ENCODE measurements at regions not wholly inside any gene's neighbourhood (a gene's known extent, or its start where the extent isn't known, plus 50 kb on each side); places are given as distances from the start of the nearest gene placed in this dataset.

DNA sequence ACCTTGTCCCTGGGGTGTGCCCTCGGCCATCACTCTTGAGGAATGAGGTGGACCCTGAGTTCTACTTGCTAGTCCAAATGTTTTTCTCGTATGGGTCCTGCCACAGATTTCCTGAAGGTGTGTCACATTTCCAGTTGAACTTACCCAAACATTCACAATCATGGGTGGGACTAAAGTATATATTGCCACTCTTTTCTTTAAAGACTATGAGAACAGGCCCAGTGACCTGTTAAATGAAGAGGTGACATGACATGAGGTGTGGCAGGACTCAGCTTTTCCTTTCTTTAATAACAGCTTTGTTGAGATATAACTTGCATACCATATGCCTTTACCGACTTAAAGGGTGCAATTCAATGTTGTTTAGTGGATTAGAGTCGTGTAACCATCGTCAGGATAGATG lies 177.2 kb upstream of the EXOC2 start:
- H3K4me3 ChIP-seq: no peak overlapping the region
- H3K36me3 ChIP-seq: no peaks in the 10 kb centered on the region
- H3K9me3 ChIP-seq: no peaks in the 10 kb centered on the region
- TF ChIP-seq EP300 (IDR thresholded peaks at IDR 0.05): no peak
- no peak for TF ChIP-seq POLR2A (IDR thresholded peaks at IDR 0.05)
- TF ChIP-seq, protein P1, sequence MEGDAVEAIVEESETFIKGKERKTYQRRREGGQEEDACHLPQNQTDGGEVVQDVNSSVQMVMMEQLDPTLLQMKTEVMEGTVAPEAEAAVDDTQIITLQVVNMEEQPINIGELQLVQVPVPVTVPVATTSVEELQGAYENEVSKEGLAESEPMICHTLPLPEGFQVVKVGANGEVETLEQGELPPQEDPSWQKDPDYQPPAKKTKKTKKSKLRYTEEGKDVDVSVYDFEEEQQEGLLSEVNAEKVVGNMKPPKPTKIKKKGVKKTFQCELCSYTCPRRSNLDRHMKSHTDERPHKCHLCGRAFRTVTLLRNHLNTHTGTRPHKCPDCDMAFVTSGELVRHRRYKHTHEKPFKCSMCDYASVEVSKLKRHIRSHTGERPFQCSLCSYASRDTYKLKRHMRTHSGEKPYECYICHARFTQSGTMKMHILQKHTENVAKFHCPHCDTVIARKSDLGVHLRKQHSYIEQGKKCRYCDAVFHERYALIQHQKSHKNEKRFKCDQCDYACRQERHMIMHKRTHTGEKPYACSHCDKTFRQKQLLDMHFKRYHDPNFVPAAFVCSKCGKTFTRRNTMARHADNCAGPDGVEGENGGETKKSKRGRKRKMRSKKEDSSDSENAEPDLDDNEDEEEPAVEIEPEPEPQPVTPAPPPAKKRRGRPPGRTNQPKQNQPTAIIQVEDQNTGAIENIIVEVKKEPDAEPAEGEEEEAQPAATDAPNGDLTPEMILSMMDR (IDR thresholded peaks at IDR 0.05): no peak
- TF ChIP-seq POLR2AphosphoS5 (IDR thresholded peaks at IDR 0.05): no peak
- H3K4me1 ChIP-seq: no peaks in the 10 kb centered on the region
- ATAC-seq: no peak
- no peaks in the 10 kb centered on the region for H3K27me3 ChIP-seq
- WGBS, 2 donors (ENCODE audit: low coverage in 1 of 2): 73 to 83% methylated on average over 4 to 5 of the region's 5 CpGs
- H3K27ac ChIP-seq: no peak overlapping the region

DNA sequence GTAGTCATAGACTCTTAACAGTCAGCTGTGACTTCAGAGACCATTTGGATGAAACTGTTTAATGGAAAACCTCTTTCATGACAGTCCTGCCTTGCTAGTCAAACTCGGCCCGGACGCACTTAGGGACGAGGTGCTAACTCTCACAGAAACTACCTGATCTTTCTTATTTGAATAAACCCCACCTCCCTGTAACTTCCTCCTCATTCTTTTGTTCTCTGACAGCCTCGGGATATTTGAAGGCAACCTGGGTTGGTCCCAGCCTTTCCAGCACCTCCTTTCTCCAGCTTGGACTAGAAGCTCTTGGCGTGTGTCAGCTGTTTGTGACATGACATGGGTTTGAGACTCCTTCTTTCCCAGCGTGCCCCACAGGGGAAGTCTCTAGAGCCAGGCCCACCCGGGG lies 175.3 kb upstream of the EXOC2 start:
- no peak for ATAC-seq
- WGBS, 2 donors (ENCODE audit: low coverage in 1 of 2): 93 to 97% methylated on average over 5 to 6 of the region's 8 CpGs

DNA sequence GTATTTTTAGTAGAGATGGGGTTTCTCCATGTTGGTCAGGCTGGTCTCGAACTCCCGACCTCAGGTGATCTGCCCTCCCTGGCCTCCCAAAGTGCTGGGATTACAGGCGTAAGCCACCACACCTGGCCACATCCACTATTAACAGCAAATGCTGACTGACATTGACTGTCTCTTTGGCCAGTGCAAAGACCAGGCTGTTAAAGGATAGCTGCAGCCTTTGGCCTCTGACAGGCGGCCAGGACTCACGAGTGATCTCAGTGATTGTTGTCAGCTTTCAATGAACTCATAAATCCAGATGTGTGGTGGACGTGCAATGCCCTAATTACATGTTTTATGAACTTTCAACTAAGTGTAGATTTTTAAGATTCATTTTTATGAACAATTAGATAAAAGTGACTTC lies 174.4 kb upstream of the EXOC2 start:
- Histone ChIP-seq H3K27me3 (peaks cover 3% of the 10 kb centered on the region), H3K27ac (no peak overlapping the region), H3K36me3 (no peaks in the 10 kb centered on the region), H3K9me3 (no peaks in the 10 kb centered on the region), H3K4me3 (no peak overlapping the region), H3K4me1 (no peaks in the 10 kb centered on the region)
- TF ChIP-seq, protein P1 (IDR thresholded peaks at IDR 0.05): no peak
- TF ChIP-seq POLR2A (IDR thresholded peaks at IDR 0.05): no peak
- TF ChIP-seq POLR2AphosphoS5 (IDR thresholded peaks at IDR 0.05): no peak
- no peak for TF ChIP-seq EP300 (IDR thresholded peaks at IDR 0.05)
- WGBS, 2 donors (ENCODE audit: low coverage in 1 of 2): 84 to 86% methylated on average over 1 to 6 of the region's 6 CpGs
- no peak for ATAC-seq

More for the DNA sequence above, 175.3 kb upstream of the EXOC2 start:
- TF ChIP-seq, protein P1 (IDR thresholded peaks at IDR 0.05): no peak
- no peak for TF ChIP-seq POLR2AphosphoS5 (IDR thresholded peaks at IDR 0.05)
- TF ChIP-seq EP300 (IDR thresholded peaks at IDR 0.05): no peak
- no peak for TF ChIP-seq POLR2A (IDR thresholded peaks at IDR 0.05)
- Histone ChIP-seq H3K27ac (no peak overlapping the region), H3K36me3 (no peaks in the 10 kb centered on the region), H3K4me3 (no peak overlapping the region), H3K27me3 (peaks cover under 1% of the 10 kb centered on the region), H3K9me3 (no peaks in the 10 kb centered on the region), H3K4me1 (no peaks in the 10 kb centered on the region)

DNA sequence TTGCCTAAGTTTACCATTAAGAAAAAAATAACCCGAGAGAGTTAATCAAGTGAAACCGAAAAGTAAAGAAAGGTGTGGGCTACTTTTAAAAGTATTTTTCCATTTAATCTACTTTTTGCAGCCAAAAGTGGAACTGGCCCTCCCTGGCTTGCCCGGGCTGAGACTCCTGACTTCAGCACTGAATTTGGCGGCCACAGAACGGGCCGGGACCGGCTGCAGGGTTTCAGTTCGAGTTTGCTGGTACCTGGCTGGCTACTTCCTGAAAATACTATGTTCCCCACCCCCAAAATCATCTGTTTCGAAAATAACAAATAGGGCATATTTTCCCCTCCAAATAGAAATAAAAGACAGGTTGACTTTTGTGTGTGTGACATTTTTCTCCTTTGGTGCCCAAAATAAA lies 173.4 kb upstream of the EXOC2 start:
- no peak for ATAC-seq
- H3K36me3 ChIP-seq: no peaks in the 10 kb centered on the region
- no peak overlapping the region for H3K4me3 ChIP-seq
- peaks cover 3% of the 10 kb centered on the region for H3K27me3 ChIP-seq
- TF ChIP-seq POLR2A (IDR thresholded peaks at IDR 0.05): no peak
- TF ChIP-seq, protein P1 (IDR thresholded peaks at IDR 0.05): no peak
- TF ChIP-seq EP300 (IDR thresholded peaks at IDR 0.05): no peak
- no peak for TF ChIP-seq POLR2AphosphoS5 (IDR thresholded peaks at IDR 0.05)
- no peaks in the 10 kb centered on the region for H3K9me3 ChIP-seq
- H3K27ac ChIP-seq: no peak overlapping the region
- 82 to 84% methylated on average over 8 to 9 of the region's 9 CpGs for WGBS, 2 donors (ENCODE audit: low coverage in 1 of 2)
- H3K4me1 ChIP-seq: no peaks in the 10 kb centered on the region

DNA sequence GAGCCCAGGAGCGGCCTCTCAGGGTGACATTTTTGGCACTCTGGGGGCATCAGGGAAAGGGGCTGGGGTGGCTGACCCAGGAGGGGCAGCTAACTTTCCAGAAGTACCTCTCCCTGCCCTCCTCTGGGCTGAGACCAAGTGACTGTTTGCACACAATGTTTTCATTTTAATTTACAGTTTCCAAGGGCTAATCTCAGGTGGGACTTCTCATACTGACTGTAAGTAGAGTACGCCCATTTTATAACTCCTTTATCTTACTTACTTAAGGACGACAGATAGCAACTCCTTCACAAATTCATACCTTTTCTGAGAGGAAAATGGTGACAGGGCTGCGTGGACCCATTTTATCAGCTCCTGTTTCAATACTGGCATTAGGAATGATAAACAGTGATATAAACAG lies 172.9 kb upstream of the EXOC2 start:
- 86 to 100% methylated on average over 1 to 3 of the region's 4 CpGs for WGBS, 2 donors (ENCODE audit: low coverage in 1 of 2)

More for the DNA sequence above, 172.9 kb upstream of the EXOC2 start:
- no peaks in the 10 kb centered on the region for H3K36me3 ChIP-seq
- no peaks in the 10 kb centered on the region for H3K4me1 ChIP-seq
- H3K27ac ChIP-seq: no peak overlapping the region
- TF ChIP-seq POLR2A (IDR thresholded peaks at IDR 0.05): no peak
- TF ChIP-seq EP300 (IDR thresholded peaks at IDR 0.05): no peak
- TF ChIP-seq, protein P1 (IDR thresholded peaks at IDR 0.05): no peak
- no peak for TF ChIP-seq POLR2AphosphoS5 (IDR thresholded peaks at IDR 0.05)
- no peak overlapping the region for H3K4me3 ChIP-seq
- peaks cover 3% of the 10 kb centered on the region for H3K27me3 ChIP-seq
- H3K9me3 ChIP-seq: no peaks in the 10 kb centered on the region
- no peak for ATAC-seq
